Bronchial epithelial cell (primary cell): ENCODE measurements at regions not wholly inside any gene's neighbourhood (a gene's known extent, or its start where the extent isn't known, plus 50 kb on each side); places are given as distances from the start of the nearest gene placed in this dataset.

ENCODE experiments used
- DNase-seq: peaks from one replicate; pipeline ENCODE4 v3.0.0-alpha.2; 2010; ENCODE audit warnings: low read depth
- FAIRE-seq: peaks from 2 replicates; lab custom pipeline; 2011; peaks lifted over from hg19 to GRCh38; lab: Jason Lieb, UNC
- H3K27me3 ChIP-seq: 2 replicates; pipeline ENCODE4 v1.5.1; 2011; ENCODE audit warnings: low read length; ENCODE audit not compliant: control insufficient read depth, insufficient read depth
- H3K36me3 ChIP-seq: 2 replicates; pipeline ENCODE4 v1.5.1; 2011; ENCODE audit warnings: low read length; ENCODE audit not compliant: control insufficient read depth, insufficient read depth
- H3K4me3 ChIP-seq: 2 replicates; pipeline ENCODE4 v1.5.1; 2011; ENCODE audit warnings: mild to moderate bottlenecking, low read depth, low read length, control low read depth
- TF ChIP-seq, protein P1 (sequence below): IDR thresholded peaks from 2 replicates; pipeline ENCODE4 v1.5.1; 2011; ENCODE audit warnings: mild to moderate bottlenecking, moderate library complexity, low read length, control low read depth, inconsistent platforms; ENCODE audit not compliant: insufficient read depth, severe bottlenecking

DNA sequence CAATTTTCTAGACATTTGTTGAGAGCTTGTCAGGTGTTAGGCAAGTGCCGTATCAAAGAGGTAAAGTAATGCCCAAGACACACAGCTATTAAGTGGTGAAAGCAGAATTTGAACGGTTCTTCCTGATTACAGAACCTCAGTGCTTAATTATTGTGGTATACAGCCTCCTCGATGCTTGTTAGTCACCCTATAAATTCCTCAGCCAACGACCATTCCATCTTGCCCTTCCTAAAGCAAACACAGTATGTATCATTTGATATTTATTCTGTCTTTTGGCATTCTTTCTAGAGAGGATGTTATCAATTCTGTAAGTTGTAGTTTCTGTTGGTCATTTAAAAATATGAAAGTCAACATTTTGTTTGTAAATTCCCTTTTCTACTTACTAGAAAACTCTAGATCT is 297.8 kb upstream of the BMP2 start:
- Histone ChIP-seq H3K27me3 (no peaks in the 10 kb centered on the region), H3K4me3 (no peak overlapping the region), H3K36me3 (no peaks in the 10 kb centered on the region)
- DNase-seq (peak; percentile 35), FAIRE-seq (no peak)
- TF ChIP-seq, protein P1, sequence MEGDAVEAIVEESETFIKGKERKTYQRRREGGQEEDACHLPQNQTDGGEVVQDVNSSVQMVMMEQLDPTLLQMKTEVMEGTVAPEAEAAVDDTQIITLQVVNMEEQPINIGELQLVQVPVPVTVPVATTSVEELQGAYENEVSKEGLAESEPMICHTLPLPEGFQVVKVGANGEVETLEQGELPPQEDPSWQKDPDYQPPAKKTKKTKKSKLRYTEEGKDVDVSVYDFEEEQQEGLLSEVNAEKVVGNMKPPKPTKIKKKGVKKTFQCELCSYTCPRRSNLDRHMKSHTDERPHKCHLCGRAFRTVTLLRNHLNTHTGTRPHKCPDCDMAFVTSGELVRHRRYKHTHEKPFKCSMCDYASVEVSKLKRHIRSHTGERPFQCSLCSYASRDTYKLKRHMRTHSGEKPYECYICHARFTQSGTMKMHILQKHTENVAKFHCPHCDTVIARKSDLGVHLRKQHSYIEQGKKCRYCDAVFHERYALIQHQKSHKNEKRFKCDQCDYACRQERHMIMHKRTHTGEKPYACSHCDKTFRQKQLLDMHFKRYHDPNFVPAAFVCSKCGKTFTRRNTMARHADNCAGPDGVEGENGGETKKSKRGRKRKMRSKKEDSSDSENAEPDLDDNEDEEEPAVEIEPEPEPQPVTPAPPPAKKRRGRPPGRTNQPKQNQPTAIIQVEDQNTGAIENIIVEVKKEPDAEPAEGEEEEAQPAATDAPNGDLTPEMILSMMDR = no peak

DNA sequence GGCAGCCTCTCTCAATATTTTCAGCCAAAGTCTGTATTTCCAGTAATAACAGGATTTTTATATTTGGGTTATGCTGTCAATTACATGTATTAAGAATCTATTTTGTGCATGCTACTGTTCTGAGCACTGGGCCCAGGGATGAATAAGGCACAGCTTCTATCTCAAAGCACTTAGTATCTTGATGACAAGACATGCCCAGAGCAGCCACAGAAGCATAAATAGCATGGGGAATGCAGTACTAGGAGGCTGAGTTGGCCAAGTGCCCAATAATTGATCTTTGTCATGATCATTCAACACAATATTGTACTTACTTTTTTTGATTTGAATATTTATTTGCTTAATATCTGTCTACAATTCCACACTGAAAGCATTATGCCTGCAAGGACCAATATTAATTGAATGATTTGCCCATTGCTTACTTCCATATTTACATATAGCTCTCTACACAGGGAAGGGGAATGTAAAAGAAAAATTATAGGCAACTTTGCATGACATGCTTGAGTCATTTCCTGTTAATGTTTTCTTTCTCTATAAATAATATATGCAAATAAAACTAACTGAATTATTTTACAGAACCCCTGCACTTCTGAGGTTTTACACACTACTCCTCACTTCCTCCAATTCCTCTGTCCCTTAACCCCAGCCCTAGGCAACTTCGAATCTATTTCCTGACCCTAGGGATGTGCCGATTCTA is 298.9 kb upstream of the BMP2 start:
- H3K27me3 ChIP-seq = no peaks in the 10 kb centered on the region
- H3K36me3 ChIP-seq = no peaks in the 10 kb centered on the region
- DNase-seq (peak; percentile 13), FAIRE-seq (no peak)
- H3K4me3 ChIP-seq = no peak overlapping the region
- TF ChIP-seq, protein P1 = no peak

DNA sequence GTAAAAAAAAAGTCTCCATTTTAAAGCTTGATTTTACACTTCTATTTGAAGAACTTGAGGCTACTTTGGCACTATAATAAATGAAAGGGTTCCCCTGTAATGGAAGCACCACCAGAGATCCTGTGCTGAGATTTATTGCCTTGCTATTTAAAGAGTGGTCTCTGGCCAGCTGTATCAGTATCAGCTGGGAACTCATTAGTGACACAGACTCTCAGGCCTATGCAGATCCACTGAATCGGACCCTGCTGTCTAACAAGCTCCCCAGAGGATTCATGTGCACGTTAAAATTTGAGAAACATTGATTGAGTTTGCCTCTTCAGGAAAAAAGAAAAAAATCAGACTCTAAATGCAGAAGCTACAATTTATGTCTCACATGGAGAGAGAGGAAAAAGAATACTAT is 299.9 kb upstream of the BMP2 start:
- TF ChIP-seq, protein P1 = no peak
- no peak for DNase-seq
- no peak overlapping the region for H3K4me3 ChIP-seq
- no peak for FAIRE-seq
- H3K36me3 ChIP-seq = no peaks in the 10 kb centered on the region
- H3K27me3 ChIP-seq = no peaks in the 10 kb centered on the region

DNA sequence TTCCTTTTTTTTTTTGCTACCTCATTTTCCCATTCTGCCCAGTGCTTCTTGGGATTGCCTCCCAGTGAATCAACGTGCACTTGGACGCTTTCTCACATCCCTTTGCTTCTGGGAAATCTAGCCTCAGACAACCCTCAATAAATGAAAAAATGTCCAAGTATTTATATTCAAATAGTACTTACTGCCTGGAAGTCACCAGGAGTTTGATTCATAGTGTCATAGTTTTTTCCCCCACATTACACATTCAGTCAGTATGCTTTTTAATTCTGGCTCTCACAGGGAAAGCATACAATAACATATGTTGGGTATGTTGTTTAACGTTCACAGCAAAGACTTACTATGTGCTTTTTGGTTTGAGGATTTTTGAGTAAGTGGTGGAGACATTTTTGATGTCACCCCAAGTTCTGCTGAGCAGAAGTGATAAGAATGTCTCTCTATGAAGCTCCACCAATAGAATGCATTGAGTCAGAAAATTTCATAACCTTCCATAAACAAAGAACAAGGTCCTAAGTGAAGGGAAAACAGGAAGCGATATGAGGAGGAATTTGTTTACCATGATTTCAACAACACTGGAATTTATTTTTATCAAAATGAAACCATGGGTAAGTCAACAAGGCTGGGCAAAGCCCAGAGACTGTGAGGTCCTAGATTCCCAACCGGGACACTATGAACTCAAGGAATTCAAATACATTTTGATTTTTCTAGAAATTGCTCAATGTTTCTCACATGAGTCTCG is 301.2 kb upstream of the BMP2 start:
- no peaks in the 10 kb centered on the region for H3K36me3 ChIP-seq
- DNase-seq = peak; percentile 66
- no peaks in the 10 kb centered on the region for H3K27me3 ChIP-seq
- FAIRE-seq = no peak
- no peak overlapping the region for H3K4me3 ChIP-seq
- TF ChIP-seq, protein P1 = no peak

DNA sequence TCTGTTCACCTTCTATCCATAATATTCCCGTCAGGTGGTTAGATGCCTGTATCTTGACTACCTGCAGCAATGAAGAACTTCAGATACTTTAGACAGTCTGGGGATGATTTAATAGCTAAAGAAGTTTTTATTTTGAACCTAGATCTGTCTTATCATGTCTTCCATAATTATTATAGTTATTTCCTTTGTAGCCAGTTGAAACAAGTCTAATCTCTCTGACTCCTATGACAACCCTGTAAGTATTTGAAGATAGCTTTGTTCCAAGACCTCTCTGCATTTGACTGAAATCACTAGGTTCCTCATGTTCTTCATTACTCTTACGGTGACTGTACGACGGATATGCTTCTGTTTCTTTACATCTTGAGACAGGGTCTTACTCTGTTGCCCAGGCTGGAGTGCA is 316.6 kb upstream of the BMP2 start:
- no peak for FAIRE-seq
- H3K4me3 ChIP-seq = no peak overlapping the region
- peak; percentile 52 for DNase-seq
- TF ChIP-seq, protein P1 = no peak
- H3K36me3 ChIP-seq = no peaks in the 10 kb centered on the region
- no peaks in the 10 kb centered on the region for H3K27me3 ChIP-seq
